ENCODE measurements at regions not wholly inside any gene's neighbourhood (a gene's known extent, or its start where the extent isn't known, plus 50 kb on each side); places are given as distances from the start of the nearest gene placed in this dataset.
"Not testable (repeated sequence)": the region's sequence is repeated elsewhere in the genome, so short reads cannot be mapped to it uniquely, and the experiment has no call there.

- not testable (repeated sequence) for TF ChIP-seq POLR2A, CTCF (IDR thresholded peaks at IDR 0.05)
Observed at GRCh38 chr4:131883181-131883580, 1265.9 kb upstream of the PCDH10 start.

All from breast epithelium (tissue), 3 donors.